ENCODE measurements at regions not wholly inside any gene's neighbourhood (a gene's known extent, or its start where the extent isn't known, plus 50 kb on each side); places are given as distances from the start of the nearest gene placed in this dataset.
"Not testable (repeated sequence)": the region's sequence is repeated elsewhere in the genome, so short reads cannot be mapped to it uniquely, and the experiment has no call there.

DNA sequence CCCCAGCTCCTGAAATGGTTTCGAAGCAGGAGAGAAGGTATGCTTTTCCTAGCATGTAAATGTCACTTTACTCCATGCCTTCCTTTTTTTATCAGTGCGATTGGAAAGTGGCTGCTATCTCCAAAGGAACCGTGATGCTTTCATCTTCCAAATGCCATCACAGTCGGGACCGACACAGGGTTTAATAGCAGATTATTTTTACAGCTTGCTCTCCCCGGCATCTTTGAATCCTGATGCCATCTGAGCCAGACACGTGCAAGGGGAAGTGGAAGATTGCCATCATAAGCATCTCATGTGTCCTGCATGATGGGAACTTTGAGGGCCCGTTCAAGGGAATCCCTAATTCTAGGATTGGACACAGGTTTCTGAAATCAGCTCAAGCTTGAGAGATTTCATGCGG is 253.4 kb upstream of the KCNG1 start:
- Histone ChIP-seq H3K36me3 (ENCODE audit: insufficient read depth in 1 of 2, low read depth in 1 of 2) (no peaks in the 10 kb centered on the region), H3K27ac (no peak overlapping the region), H3K9me3 (peaks cover under 1% of the 10 kb centered on the region), H3K27me3 (ENCODE audit: insufficient read depth in 3 of 3, low read length in 2 of 3) (peaks cover 0 to 40% (median 4%) of the 10 kb centered on the region in 3 donors), H3K4me1 (peaks cover 3% of the 10 kb centered on the region), H3K4me3 (no peak overlapping the region)
- no peak for TF ChIP-seq CTCF (IDR thresholded peaks at IDR 0.05)
- intact Hi-C loops (cut with DNase I): no loop called here
- ATAC-seq (no peak), DNase-seq (no peak)
- 25 to 36% (median 27%) methylated on average over 9 of the region's 9 CpGs for WGBS, 3 donors

- DNase-seq: no peak
- intact Hi-C loops (cut with DNase I): no loop called here
- WGBS, 3 donors: 22 to 24% (median 23%) methylated on average over 14 of the region's 14 CpGs
- H3K36me3 ChIP-seq (ENCODE audit: insufficient read depth in 1 of 2, low read depth in 1 of 2): no peaks in the 10 kb centered on the region
- H3K4me1 ChIP-seq: peaks cover 3% of the 10 kb centered on the region
- peaks cover 4% of the 10 kb centered on the region for H3K9me3 ChIP-seq
- TF ChIP-seq CTCF (IDR thresholded peaks at IDR 0.05): no peak
- H3K27ac ChIP-seq: no peak overlapping the region
- ATAC-seq: no peak
- no peak overlapping the region for H3K4me3 ChIP-seq
- peaks cover 0 to 40% (median 4%) of the 10 kb centered on the region in 3 donors for H3K27me3 ChIP-seq (ENCODE audit: insufficient read depth in 3 of 3, low read length in 2 of 3)
Observed at GRCh38 chr20:51275826-51276225, 252.9 kb upstream of the KCNG1 start.

- Histone ChIP-seq H3K27me3 (ENCODE audit: insufficient read depth in 3 of 3, low read length in 2 of 3) (peaks cover 0 to 40% (median 4%) of the 10 kb centered on the region in 3 donors), H3K4me3 (no peak overlapping the region), H3K4me1 (peaks cover 3% of the 10 kb centered on the region), H3K36me3 (ENCODE audit: insufficient read depth in 1 of 2, low read depth in 1 of 2) (no peaks in the 10 kb centered on the region), H3K9me3 (peaks cover 9% of the 10 kb centered on the region), H3K27ac (no peak overlapping the region)
- no peak for TF ChIP-seq CTCF (IDR thresholded peaks at IDR 0.05)
- no peak for ATAC-seq
- 51 to 55% (median 54%) methylated on average over 5 of the region's 5 CpGs for WGBS, 3 donors
- intact Hi-C loops (cut with DNase I): no loop called here
- no peak for DNase-seq
Observed at GRCh38 chr20:51275181-51275580, 252.3 kb upstream of the KCNG1 start.

DNA sequence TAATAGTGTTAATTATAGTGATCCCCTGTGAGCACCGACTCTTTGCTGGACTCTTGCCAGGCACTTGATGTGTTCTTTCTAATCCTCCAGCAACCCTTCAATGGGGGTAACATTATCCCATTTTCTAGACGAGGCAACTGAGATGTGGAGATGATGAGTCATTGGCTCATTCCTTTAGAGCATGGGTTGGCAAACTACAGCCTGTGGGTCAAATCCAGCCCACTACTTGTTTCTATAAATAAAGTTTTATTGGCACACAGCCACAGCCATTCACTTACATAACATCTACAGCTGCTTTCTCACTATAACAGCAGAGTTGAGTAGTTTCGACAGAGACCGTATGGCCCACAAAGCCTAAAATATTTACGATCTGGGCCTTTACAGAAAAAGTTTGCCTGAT is 249.5 kb upstream of the KCNG1 start:
- intact Hi-C loops (cut with DNase I): no loop called here
- H3K9me3 ChIP-seq: peaks cover 9% of the 10 kb centered on the region
- 22 to 27% (median 22%) methylated on average over 5 of the region's 5 CpGs for WGBS, 3 donors
- peaks cover 3% of the 10 kb centered on the region for H3K4me1 ChIP-seq
- peak in 1 of 4 donors; percentile 47 for ATAC-seq
- H3K27ac ChIP-seq: no peak overlapping the region
- H3K27me3 ChIP-seq (ENCODE audit: insufficient read depth in 3 of 3, low read length in 2 of 3): peaks cover 0 to 20% (median 1%) of the 10 kb centered on the region in 3 donors
- no peaks in the 10 kb centered on the region for H3K36me3 ChIP-seq (ENCODE audit: insufficient read depth in 1 of 2, low read depth in 1 of 2)
- TF ChIP-seq CTCF (IDR thresholded peaks at IDR 0.05): no peak
- no peak overlapping the region for H3K4me3 ChIP-seq
- no peak for DNase-seq

DNA sequence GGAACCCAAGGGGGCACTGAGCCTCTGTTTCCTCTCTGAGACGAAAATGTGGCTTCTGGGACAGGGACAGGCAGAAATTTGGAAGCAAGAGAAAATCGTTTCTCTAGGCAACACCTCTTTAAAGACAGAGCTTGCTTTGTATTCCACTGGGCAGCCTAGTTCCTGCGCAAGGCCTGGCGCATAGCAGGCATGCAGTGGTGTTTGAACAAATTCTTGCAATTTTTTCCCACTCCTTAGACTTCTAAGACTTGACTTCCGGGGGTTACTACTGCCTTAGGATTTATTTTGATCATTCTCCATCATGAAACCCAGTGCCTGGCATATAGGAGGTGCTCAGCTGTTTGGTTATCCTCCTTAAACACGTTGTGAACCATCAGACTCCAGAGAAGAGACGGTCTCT is 249.0 kb upstream of the KCNG1 start:
- H3K9me3 ChIP-seq: peaks cover 9% of the 10 kb centered on the region
- WGBS, 3 donors: 73 to 78% (median 77%) methylated on average over 7 of the region's 7 CpGs
- H3K27me3 ChIP-seq (ENCODE audit: insufficient read depth in 3 of 3, low read length in 2 of 3): peaks cover 0 to 17% (median 1%) of the 10 kb centered on the region in 3 donors
- DNase-seq: no peak
- H3K27ac ChIP-seq: no peak overlapping the region
- TF ChIP-seq CTCF (IDR thresholded peaks at IDR 0.05): no peak
- H3K36me3 ChIP-seq (ENCODE audit: insufficient read depth in 1 of 2, low read depth in 1 of 2): no peaks in the 10 kb centered on the region
- H3K4me1 ChIP-seq: peaks cover 3% of the 10 kb centered on the region
- intact Hi-C loops (cut with DNase I): no loop called here
- H3K4me3 ChIP-seq: no peak overlapping the region
- no peak for ATAC-seq

GRCh38 chr20:51271289-51271688 is 248.4 kb upstream of the KCNG1 start:
- H3K4me3 ChIP-seq; H3K36me3 ChIP-seq (ENCODE audit: insufficient read depth in 1 of 2, low read depth in 1 of 2); ATAC-seq; H3K27ac ChIP-seq; H3K9me3 ChIP-seq; DNase-seq; intact Hi-C loops (cut with DNase I); H3K4me1 ChIP-seq: not testable (repeated sequence)
- 90 to 93% (median 91%) methylated on average over 2 of the region's 2 CpGs for WGBS, 3 donors
- peaks cover 0 to 11% (median 1%) of the 10 kb centered on the region in 3 donors for H3K27me3 ChIP-seq (ENCODE audit: insufficient read depth in 3 of 3, low read length in 2 of 3)
